AG09319 (cell line): ENCODE measurements at regions not wholly inside any gene's neighbourhood (a gene's known extent, or its start where the extent isn't known, plus 50 kb on each side); places are given as distances from the start of the nearest gene placed in this dataset.

Experiments used
- DNase-seq: peaks from one replicate; pipeline ENCODE4 v3.0.0-alpha.2; 2010; ENCODE audit warnings: low read depth; ENCODE audit errors: extremely low read depth
- TF ChIP-seq, protein P1 (sequence below): IDR thresholded peaks from 2 replicates; pipeline ENCODE4 v1.5.1; 2011; ENCODE audit warnings: low read depth, mild to moderate bottlenecking, inconsistent platforms, low read length, moderate library complexity

- TF ChIP-seq, protein P1, sequence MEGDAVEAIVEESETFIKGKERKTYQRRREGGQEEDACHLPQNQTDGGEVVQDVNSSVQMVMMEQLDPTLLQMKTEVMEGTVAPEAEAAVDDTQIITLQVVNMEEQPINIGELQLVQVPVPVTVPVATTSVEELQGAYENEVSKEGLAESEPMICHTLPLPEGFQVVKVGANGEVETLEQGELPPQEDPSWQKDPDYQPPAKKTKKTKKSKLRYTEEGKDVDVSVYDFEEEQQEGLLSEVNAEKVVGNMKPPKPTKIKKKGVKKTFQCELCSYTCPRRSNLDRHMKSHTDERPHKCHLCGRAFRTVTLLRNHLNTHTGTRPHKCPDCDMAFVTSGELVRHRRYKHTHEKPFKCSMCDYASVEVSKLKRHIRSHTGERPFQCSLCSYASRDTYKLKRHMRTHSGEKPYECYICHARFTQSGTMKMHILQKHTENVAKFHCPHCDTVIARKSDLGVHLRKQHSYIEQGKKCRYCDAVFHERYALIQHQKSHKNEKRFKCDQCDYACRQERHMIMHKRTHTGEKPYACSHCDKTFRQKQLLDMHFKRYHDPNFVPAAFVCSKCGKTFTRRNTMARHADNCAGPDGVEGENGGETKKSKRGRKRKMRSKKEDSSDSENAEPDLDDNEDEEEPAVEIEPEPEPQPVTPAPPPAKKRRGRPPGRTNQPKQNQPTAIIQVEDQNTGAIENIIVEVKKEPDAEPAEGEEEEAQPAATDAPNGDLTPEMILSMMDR: no peak
- DNase-seq: no peak
Observed at GRCh38 chr10:84994722-84995121, 666.3 kb downstream of the CCSER2 start.

DNA sequence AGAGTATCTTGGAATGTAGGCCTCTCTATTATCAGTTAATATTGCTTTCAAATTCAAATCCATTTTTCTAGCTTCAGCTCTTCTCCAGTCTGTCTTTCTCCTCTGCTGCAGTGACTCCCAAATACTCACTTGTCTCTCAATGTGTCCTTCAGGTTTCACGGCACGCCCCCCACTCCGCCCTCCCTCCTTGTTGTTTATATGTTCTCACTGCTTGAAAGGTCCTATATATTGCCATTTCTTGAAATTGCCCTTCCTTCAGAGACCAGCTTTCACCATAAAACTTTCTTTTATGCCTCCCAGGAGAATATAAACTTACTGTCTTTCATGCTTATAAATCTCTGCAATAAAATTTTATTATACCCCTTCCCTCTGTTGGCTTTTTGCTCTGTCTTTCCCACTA is 668.2 kb downstream of the CCSER2 start:
- TF ChIP-seq, protein P1: no peak
- DNase-seq: no peak

DNA sequence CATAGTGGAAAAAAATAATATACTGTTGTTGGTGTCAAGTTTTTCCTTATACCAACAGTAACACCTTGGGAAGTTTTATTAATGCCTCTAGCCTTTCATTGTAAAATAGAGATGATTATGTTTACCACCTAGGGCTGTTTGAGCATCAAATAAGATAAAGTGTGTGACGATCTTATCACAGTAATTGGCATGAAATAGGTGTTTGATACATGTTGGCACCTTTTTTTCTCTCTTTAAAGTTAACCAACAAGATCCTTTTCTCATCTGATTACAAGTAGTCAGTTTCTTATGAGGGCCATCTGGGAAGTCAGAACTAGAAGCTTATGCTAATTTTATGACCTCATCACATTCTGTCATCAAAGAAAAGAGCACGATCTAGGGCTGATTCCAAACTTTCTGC is 669.5 kb downstream of the CCSER2 start:
- TF ChIP-seq, protein P1: no peak
- no peak for DNase-seq

GRCh38 chr10:84999929-85000328 is 671.5 kb downstream of the CCSER2 start:
- DNase-seq: no peak
- TF ChIP-seq, protein P1: no peak

DNA sequence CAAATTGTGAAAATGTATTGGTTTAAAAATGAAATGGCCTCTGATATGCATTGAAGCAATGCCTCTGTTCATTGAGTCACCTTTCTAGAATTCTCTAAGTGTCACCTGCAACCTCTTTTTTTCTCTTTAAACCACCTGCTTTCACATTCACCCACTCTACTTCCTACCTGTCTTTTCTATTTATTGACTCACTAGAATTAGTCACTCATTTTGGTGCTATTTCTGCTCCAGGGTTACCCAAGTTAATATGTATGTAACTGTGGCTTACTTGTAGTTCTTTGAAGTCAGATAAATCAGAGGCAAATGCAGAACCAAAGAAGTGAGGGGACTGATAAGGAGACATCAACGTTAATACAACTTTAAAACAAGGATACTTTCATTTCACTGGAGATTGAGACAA is 674.7 kb downstream of the CCSER2 start:
- DNase-seq: no peak
- TF ChIP-seq, protein P1: no peak

DNA sequence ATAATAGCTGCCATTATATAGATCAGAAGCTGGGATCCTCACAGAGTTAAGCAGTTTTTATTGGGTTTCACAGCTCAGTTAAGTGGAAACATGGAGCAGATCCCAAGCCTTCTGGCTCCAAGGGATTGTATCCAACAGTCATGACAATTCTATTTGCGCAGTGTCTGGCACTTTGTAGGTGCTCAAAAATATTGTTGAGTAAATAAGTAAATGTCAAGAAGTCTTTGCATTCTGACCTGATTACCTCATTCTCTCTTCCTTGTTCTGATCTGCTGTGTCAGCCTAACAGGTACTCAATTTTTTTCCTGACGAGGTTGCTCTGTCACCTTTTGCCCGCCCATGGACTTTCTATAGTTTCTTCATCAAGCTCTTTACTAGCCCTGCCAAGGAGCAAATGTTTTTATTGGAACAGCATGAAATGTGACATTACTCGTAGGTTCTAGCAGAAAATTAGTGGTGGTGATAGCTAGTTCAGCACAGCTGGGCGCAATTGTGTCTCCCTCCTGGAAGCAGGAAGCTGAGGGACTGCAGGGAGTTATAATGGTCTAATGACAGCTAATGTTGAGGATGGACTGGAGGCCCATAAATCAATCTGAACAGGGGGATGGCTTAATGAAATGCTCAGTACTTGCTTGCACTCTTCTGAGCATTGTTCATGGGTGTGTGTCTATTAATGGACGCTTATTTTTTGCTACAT is 680.2 kb downstream of the CCSER2 start:
- DNase-seq: no peak

GRCh38 chr10:85012305-85012704 is 683.9 kb downstream of the CCSER2 start:
- TF ChIP-seq, protein P1: no peak
- no peak for DNase-seq

More for the DNA sequence above, 680.2 kb downstream of the CCSER2 start:
- TF ChIP-seq, protein P1: no peak
